Tibial artery (tissue), 4 donors: ENCODE measurements at regions not wholly inside any gene's neighbourhood (a gene's known extent, or its start where the extent isn't known, plus 50 kb on each side); places are given as distances from the start of the nearest gene placed in this dataset.

Experiments
- DNase-seq, 2 donors: peaks; one replicate each; pipeline ENCODE4 v3.0.0-alpha.2; 2019
- H3K27ac ChIP-seq, 2 donors: fragments of 200-600 bp; sonication (generic) in 1 of 2; 1 replicate in 1 of 2; 2 replicates in 1 of 2; pipeline ENCODE4 v1.5.1; 2018 to 2019; ENCODE audit warnings: mild to moderate bottlenecking in 1 of 2
- H3K27me3 ChIP-seq, 2 donors: fragments of 200-600 bp; sonication (generic) in 1 of 2; one replicate each; pipeline versions ENCODE4 v1.5.1 to v1.6.0; 2016 to 2019
- H3K36me3 ChIP-seq, 3 donors: fragments of 200-600 bp; sonication (generic) in 2 of 3; one replicate each; pipeline ENCODE4 v1.5.1; 2016 to 2019; ENCODE audit warnings: mild to moderate bottlenecking in 2 of 3
- H3K4me1 ChIP-seq, 4 donors: fragments of 200-600 bp; sonication (generic) in 2 of 4; 1 replicate in 3 of 4; 2 replicates in 1 of 4; pipeline ENCODE4 v1.5.1; 2016 to 2019
- H3K4me3 ChIP-seq, 2 donors: fragments of 200-600 bp; sonication (generic) in 1 of 2; 1 replicate in 1 of 2; 2 replicates in 1 of 2; pipeline ENCODE4 v1.5.1; 2018 to 2019; ENCODE audit warnings: mild to moderate bottlenecking in 2 of 2
- H3K9me3 ChIP-seq, 3 donors: fragments of 200-600 bp; sonication (generic) in 1 of 3; one replicate each; pipeline ENCODE4 v1.5.1; 2016 to 2019
- CTCF ChIP-seq, 2 experiments: fragments of 200-600 bp in 1 of 2; fragments of 450-650 bp in 1 of 2; IDR thresholded peaks; one replicate each; pipeline ENCODE4 v1.5.1; 2017 to 2019; ENCODE audit warnings: antibody characterized with exemption in 2 of 2, mild to moderate bottlenecking in 1 of 2, moderate library complexity in 1 of 2
- intact Hi-C: fragments of 100-400 bp; cut with DNase I; formaldehyde crosslinking; loops from one replicate; pipeline ENCODE4 v1.15.0; 2023; ENCODE audit warnings: low total_unique reads

GRCh38 chr6:126781582-126781981 lies 336.9 kb upstream of the RSPO3 start:
- intact Hi-C loops, result no loop called here
- Histone ChIP-seq H3K36me3 (no peaks in the 10 kb centered on the region), H3K27ac (no peak overlapping the region), H3K9me3 (no peaks in the 10 kb centered on the region), H3K27me3 (no peaks in the 10 kb centered on the region), H3K4me1 (no peaks in the 10 kb centered on the region), H3K4me3 (no peak overlapping the region)
- no peak for TF ChIP-seq CTCF (IDR thresholded peaks at IDR 0.05)
- DNase-seq, result no peak

DNA sequence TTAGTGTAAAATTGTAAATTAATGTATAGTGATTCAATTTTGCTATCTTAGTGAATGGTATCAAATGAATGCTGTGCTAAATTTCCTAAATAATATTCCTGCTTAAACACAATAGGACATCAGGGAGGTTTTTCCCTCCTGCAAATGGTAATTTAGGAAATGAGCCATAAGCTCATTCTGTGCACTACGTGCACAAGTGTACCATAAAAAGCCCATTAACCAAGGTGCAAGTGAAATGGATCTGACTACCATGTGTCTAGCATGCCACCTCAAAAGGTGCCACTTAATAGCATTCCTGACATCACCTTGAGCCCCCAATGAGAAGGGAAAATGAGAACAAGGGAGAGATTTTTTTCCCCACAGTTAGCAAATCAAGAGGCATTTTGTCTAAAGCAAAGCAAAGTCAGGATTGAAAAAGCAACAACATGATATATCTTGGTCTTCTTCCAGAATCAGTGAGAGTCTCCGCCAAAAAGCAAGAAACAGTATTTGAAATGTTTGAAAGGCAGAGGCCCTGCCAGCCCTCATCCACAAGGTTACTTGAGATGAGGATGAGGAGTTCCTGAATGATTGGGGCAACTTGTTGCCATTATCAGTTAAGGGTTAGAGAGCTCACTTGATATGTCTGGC lies 334.2 kb upstream of the RSPO3 start:
- no peak overlapping the region for H3K27ac ChIP-seq
- no peak for TF ChIP-seq CTCF (IDR thresholded peaks at IDR 0.05)

GRCh38 chr6:126786262-126786661 lies 332.2 kb upstream of the RSPO3 start:
- H3K9me3 ChIP-seq, result no peaks in the 10 kb centered on the region
- intact Hi-C loops, result no loop called here
- DNase-seq, result no peak
- no peak overlapping the region for H3K27ac ChIP-seq
- H3K27me3 ChIP-seq, result no peaks in the 10 kb centered on the region
- no peak overlapping the region for H3K4me3 ChIP-seq
- no peaks in the 10 kb centered on the region for H3K4me1 ChIP-seq
- no peak for TF ChIP-seq CTCF (IDR thresholded peaks at IDR 0.05)
- no peaks in the 10 kb centered on the region for H3K36me3 ChIP-seq

More for the DNA sequence above, 334.2 kb upstream of the RSPO3 start:
- DNase-seq, result no peak
- Histone ChIP-seq H3K27me3 (no peaks in the 10 kb centered on the region), H3K4me3 (no peak overlapping the region), H3K36me3 (no peaks in the 10 kb centered on the region), H3K9me3 (no peaks in the 10 kb centered on the region), H3K4me1 (no peaks in the 10 kb centered on the region)
- intact Hi-C loops, result no loop called here

DNA sequence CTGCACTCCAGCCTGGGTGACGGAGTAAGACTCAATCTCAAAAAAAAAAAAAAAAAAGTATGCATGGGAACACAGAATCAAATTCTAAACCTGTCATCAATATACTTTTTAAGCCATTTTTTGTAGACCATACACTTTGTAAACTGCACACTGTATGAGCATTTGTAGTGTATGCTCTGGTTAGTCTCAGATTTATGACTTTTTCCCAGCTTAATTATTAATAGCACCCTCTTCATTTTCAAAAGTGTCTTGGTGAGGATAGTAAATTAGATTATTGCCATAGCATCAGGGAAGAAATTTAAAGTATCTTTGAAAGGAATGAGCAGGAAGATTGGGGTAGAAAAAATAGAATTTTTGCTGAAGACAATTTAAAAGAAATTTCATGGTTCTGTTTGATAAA lies 330.8 kb upstream of the RSPO3 start:
- Histone ChIP-seq H3K27ac (no peak overlapping the region), H3K9me3 (no peaks in the 10 kb centered on the region), H3K36me3 (no peaks in the 10 kb centered on the region), H3K4me3 (no peak overlapping the region), H3K27me3 (no peaks in the 10 kb centered on the region), H3K4me1 (no peaks in the 10 kb centered on the region)
- no peak for TF ChIP-seq CTCF (IDR thresholded peaks at IDR 0.05)
- intact Hi-C loops, result no loop called here
- DNase-seq, result no peak

- intact Hi-C loops, result no loop called here
- no peak overlapping the region for H3K27ac ChIP-seq
- no peaks in the 10 kb centered on the region for H3K27me3 ChIP-seq
- H3K4me3 ChIP-seq, result no peak overlapping the region
- DNase-seq, result peak; percentile 70 to 71
- H3K9me3 ChIP-seq, result no peaks in the 10 kb centered on the region
- no peak for TF ChIP-seq CTCF (IDR thresholded peaks at IDR 0.05)
- H3K4me1 ChIP-seq, result no peaks in the 10 kb centered on the region
- H3K36me3 ChIP-seq, result no peaks in the 10 kb centered on the region
Measured at GRCh38 chr6:126788861-126789365, 329.6 kb upstream of the RSPO3 start.
